ENCODE measurements at regions not wholly inside any gene's neighbourhood (a gene's known extent, or its start where the extent isn't known, plus 50 kb on each side); places are given as distances from the start of the nearest gene placed in this dataset.
A peak's percentile ranks its signal among the peaks of the same experiment; 100 is the strongest.
"Not testable (repeated sequence)": the region's sequence is repeated elsewhere in the genome, so short reads cannot be mapped to it uniquely, and the experiment has no call there.

DNA sequence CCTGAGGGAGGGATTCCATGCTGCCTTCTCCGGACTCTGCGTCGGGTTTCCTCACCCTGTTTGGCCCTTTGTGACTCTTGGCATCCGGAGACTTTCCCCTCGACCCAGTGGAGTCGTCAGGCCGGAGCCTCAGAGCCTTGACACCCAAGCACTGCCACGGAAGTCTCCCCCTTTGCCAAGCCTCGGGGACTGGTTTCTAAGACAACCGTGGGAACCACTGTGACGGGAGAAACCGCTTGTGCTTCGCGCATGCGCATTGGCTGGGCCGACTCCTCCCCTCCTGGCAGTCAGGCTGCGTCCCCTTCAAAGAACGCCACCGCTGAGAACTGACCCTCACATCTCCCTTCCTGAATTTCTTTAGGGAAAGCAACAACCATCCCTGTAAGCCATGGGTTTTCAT, 459.4 kb upstream of the ZNG1F start:
- H3K27ac Mint-ChIP-seq; H3K4me2 ChIP-seq; H3K9me3 Mint-ChIP-seq; H4K20me1 ChIP-seq (ENCODE audit: low read depth); H3K27ac ChIP-seq; H3K4me1 ChIP-seq; H3K4me3 ChIP-seq; H2AFZ ChIP-seq (replicated peaks); H3K4me1 Mint-ChIP-seq; H3K36me3 Mint-ChIP-seq; H3K4me3 Mint-ChIP-seq; H3K9me3 ChIP-seq (ENCODE audit: low read depth); H3K9ac ChIP-seq; H3F3A ChIP-seq (ENCODE audit: low read depth); H3K79me2 ChIP-seq (ENCODE audit: low read depth); H3K36me3 ChIP-seq; H3K27me3 Mint-ChIP-seq (ENCODE audit: insufficient read depth, low read depth); H3K27me3 ChIP-seq: not testable (repeated sequence)
- peak; percentile 23 for DNase-seq (ENCODE audit: low spot score)

DNA sequence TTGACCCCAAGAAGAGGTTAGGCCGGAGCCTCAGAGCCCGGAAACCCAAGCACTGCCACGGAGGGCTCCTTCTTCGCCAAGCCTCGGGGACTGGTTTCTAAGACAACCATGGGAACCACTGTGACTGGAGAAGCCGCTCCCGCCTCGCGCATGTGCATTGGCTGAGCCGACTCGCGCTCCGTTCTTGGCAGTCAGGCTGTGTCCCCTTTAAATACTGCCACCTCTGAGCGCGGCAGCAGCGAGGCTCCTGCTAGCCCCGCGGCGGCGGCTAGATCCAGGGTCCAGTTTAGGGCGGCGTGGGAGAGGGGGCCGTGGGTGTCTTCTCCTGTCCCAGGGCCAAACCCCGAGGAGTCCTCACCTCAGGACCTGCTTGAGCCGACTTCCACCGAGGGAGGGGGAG, 457.1 kb upstream of the ZNG1F start:
- H3K27me3 ChIP-seq; H3K9me3 ChIP-seq (ENCODE audit: low read depth); H3K4me1 Mint-ChIP-seq; H3K79me2 ChIP-seq (ENCODE audit: low read depth); DNase-seq (ENCODE audit: low spot score); H3K36me3 Mint-ChIP-seq; H3K4me2 ChIP-seq; H4K20me1 ChIP-seq (ENCODE audit: low read depth); H3K27ac Mint-ChIP-seq; H3K27ac ChIP-seq; H3K9me3 Mint-ChIP-seq; H3K9ac ChIP-seq; H3K36me3 ChIP-seq; H3K4me1 ChIP-seq; H3K4me3 Mint-ChIP-seq; H3F3A ChIP-seq (ENCODE audit: low read depth); H2AFZ ChIP-seq (replicated peaks); H3K4me3 ChIP-seq; H3K27me3 Mint-ChIP-seq (ENCODE audit: insufficient read depth, low read depth): not testable (repeated sequence)

DNA sequence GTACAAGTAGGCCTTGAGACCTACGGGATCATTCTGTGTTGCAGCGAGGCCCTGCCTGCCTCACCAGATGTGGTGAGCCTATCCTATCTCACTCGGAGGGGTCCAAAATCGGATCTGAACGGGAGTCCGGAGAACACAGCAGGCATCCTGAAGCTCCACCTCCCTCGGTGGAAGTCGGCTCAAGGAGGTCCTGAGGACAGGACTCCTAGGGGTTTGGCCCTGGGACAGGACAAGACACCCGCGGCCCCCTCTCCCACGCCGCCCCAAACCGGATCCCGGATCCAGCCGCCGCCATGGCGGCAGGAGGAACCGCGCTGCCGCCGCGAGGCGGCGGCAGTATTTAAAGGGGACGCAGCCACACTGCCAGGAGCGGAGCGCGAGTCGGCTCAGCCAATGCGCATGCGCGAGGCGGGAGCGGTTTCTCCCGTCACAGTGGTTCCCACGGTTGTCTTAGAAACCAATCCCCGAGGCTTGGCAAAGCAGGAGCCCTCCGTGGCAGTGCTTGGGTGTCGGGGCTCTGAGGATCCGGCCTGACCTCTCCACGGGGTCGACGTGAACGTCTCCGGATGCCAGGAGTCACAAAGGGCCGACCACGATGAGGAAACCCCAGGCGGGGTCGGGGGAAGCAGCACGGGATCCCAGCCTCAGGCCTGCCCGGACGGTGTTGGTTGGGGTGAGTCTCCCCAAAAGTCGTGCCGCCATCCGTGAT, 454.6 kb upstream of the ZNG1F start:
- not testable (repeated sequence) for H3K36me3 ChIP-seq; H3F3A ChIP-seq (ENCODE audit: low read depth); H3K27ac Mint-ChIP-seq; H3K9me3 Mint-ChIP-seq; H3K36me3 Mint-ChIP-seq; H3K9ac ChIP-seq; H3K27ac ChIP-seq; H3K79me2 ChIP-seq (ENCODE audit: low read depth); H3K27me3 Mint-ChIP-seq (ENCODE audit: insufficient read depth, low read depth); H3K9me3 ChIP-seq (ENCODE audit: low read depth); H3K4me1 ChIP-seq; H3K4me1 Mint-ChIP-seq; H3K27me3 ChIP-seq; H4K20me1 ChIP-seq (ENCODE audit: low read depth)
- TF ChIP-seq, protein P1, sequence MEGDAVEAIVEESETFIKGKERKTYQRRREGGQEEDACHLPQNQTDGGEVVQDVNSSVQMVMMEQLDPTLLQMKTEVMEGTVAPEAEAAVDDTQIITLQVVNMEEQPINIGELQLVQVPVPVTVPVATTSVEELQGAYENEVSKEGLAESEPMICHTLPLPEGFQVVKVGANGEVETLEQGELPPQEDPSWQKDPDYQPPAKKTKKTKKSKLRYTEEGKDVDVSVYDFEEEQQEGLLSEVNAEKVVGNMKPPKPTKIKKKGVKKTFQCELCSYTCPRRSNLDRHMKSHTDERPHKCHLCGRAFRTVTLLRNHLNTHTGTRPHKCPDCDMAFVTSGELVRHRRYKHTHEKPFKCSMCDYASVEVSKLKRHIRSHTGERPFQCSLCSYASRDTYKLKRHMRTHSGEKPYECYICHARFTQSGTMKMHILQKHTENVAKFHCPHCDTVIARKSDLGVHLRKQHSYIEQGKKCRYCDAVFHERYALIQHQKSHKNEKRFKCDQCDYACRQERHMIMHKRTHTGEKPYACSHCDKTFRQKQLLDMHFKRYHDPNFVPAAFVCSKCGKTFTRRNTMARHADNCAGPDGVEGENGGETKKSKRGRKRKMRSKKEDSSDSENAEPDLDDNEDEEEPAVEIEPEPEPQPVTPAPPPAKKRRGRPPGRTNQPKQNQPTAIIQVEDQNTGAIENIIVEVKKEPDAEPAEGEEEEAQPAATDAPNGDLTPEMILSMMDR (IDR thresholded peaks at IDR 0.05) = peak; percentile 9
- Histone ChIP-seq H3K4me3 (peak overlapping the region; percentile 22), H2AFZ (replicated peaks) (peak overlapping the region; percentile 77), H3K4me2 (peak overlapping the region; percentile 35)
- peak overlapping the region; percentile 35 for H3K4me3 Mint-ChIP-seq
- peak; percentile 79 for DNase-seq (ENCODE audit: low spot score)

DNA sequence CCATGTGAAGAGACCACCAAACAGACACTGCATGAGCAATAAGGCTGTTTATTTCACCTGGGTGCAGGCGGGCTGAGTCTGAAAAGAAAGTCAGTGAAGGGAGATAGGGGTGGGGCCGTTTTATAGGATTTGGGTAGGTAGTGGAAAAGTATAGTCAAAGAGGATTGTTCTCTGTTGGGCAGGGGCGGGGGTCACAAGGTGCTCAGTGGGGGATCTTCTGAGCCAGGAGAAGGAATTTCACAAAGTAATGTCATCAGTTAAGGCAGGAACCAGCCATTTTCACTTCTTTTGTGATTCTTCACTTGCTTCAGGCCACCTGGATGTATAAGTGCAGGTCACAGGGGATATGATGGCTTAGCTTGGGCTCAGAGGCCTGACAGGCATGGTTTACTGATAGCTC, 444.6 kb upstream of the ZNG1F start:
- not testable (repeated sequence) for H3K9me3 ChIP-seq (ENCODE audit: low read depth); H3K27ac ChIP-seq; H3K27me3 Mint-ChIP-seq (ENCODE audit: insufficient read depth, low read depth); DNase-seq (ENCODE audit: low spot score); H3K27ac Mint-ChIP-seq; H4K20me1 ChIP-seq (ENCODE audit: low read depth); H3K4me3 Mint-ChIP-seq; H2AFZ ChIP-seq (replicated peaks); H3F3A ChIP-seq (ENCODE audit: low read depth); H3K9ac ChIP-seq; H3K4me2 ChIP-seq; H3K9me3 Mint-ChIP-seq; H3K4me1 ChIP-seq; H3K4me1 Mint-ChIP-seq; H3K4me3 ChIP-seq; H3K36me3 Mint-ChIP-seq; H3K79me2 ChIP-seq (ENCODE audit: low read depth); H3K36me3 ChIP-seq; H3K27me3 ChIP-seq

DNA sequence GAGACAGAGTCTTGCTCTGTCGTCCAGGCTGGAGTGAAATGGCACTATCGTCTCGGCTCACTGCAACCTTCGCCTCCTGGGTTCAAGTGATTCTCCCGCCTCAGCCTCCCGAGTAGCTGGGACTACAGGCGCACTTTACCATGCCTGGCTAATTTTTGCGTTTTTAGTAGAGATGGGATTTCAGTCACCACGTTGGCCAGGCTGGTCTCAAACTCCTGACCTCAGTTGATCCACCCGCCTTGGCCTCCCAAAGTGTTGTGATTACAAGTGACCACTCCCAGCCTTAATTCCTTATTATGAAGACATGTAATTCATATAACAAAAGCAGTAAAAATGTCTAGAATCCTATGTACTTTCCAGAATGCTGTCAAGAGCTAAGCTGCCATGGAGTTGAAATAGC, 434.5 kb upstream of the ZNG1F start:
- DNase-seq (ENCODE audit: low spot score); H3K27ac Mint-ChIP-seq; H4K20me1 ChIP-seq (ENCODE audit: low read depth); H3K36me3 ChIP-seq; H3K27me3 ChIP-seq; H3K4me3 ChIP-seq; H3K36me3 Mint-ChIP-seq; H3K9me3 Mint-ChIP-seq; H2AFZ ChIP-seq (replicated peaks); H3K9me3 ChIP-seq (ENCODE audit: low read depth); H3K27ac ChIP-seq; H3K27me3 Mint-ChIP-seq (ENCODE audit: insufficient read depth, low read depth); H3K9ac ChIP-seq; H3K4me3 Mint-ChIP-seq; H3F3A ChIP-seq (ENCODE audit: low read depth); H3K4me2 ChIP-seq; H3K4me1 ChIP-seq; H3K4me1 Mint-ChIP-seq; H3K79me2 ChIP-seq (ENCODE audit: low read depth): not testable (repeated sequence)

DNA sequence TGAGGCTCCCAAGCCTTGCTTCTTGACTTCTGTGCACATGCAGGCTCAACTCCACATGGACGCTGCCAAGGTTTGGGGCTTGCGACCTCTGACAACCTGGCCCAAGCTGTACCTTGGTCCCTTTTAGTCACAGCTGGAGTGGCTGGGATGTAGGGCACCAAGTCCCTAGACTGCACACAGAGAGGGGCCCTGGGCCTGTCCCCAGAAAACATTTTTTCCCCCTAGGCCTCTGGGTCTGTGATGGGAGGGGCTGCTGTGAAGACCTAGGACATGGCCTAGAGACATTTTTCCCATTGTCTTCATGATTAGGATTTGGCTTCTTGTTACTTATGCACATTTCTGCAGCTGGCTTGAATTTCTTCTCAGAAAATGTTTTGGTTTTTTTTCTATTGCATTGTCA, 430.1 kb upstream of the ZNG1F start:
- not testable (repeated sequence) for H3K4me1 Mint-ChIP-seq; H3K9me3 Mint-ChIP-seq; H3K27ac Mint-ChIP-seq; H3K79me2 ChIP-seq (ENCODE audit: low read depth); H3K4me3 Mint-ChIP-seq; H4K20me1 ChIP-seq (ENCODE audit: low read depth); H3F3A ChIP-seq (ENCODE audit: low read depth); H3K27ac ChIP-seq; H3K27me3 ChIP-seq; DNase-seq (ENCODE audit: low spot score); H3K4me1 ChIP-seq; H3K9me3 ChIP-seq (ENCODE audit: low read depth); H3K4me3 ChIP-seq; H3K27me3 Mint-ChIP-seq (ENCODE audit: insufficient read depth, low read depth); H3K36me3 Mint-ChIP-seq; H3K9ac ChIP-seq; H3K36me3 ChIP-seq; H2AFZ ChIP-seq (replicated peaks); H3K4me2 ChIP-seq

DNA sequence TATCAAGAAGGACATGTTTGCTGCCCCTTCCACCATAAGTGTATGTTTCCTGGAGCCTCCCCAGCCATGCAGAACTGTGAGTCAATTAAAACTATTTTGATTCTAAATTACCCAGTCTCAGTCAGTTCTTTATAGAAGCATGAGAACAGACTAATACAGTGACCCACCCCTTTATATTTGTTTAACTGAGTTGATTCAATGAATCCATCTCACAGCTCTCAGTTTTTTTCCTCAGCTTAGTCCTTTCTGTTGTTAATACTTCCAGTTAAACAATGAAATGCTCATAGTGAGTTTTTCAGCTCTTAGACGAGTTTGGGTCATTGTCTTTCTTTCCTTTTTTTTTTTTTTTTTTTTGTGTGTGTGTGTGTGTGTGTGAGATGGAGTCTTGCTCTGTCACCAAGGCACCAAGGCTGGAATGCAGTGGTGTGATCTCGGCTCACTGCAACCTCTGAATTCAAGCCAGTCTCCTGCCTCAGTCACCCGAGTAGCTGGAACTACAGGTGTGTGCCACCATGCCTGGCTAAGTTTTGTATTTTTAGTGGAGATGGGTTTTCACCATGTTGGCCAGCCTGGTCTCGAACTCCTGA, 417.9 kb upstream of the ZNG1F start:
- not testable (repeated sequence) for H3K36me3 ChIP-seq; H3K4me3 Mint-ChIP-seq; H3K4me1 Mint-ChIP-seq; H3K4me3 ChIP-seq; H2AFZ ChIP-seq (replicated peaks); H3K27me3 ChIP-seq; H3K4me2 ChIP-seq; H3K27me3 Mint-ChIP-seq (ENCODE audit: insufficient read depth, low read depth); H3K9ac ChIP-seq; H3F3A ChIP-seq (ENCODE audit: low read depth); H3K9me3 Mint-ChIP-seq; H3K36me3 Mint-ChIP-seq; H3K9me3 ChIP-seq (ENCODE audit: low read depth); H3K27ac ChIP-seq; H3K27ac Mint-ChIP-seq; DNase-seq (ENCODE audit: low spot score); H4K20me1 ChIP-seq (ENCODE audit: low read depth); H3K79me2 ChIP-seq (ENCODE audit: low read depth); H3K4me1 ChIP-seq

DNA sequence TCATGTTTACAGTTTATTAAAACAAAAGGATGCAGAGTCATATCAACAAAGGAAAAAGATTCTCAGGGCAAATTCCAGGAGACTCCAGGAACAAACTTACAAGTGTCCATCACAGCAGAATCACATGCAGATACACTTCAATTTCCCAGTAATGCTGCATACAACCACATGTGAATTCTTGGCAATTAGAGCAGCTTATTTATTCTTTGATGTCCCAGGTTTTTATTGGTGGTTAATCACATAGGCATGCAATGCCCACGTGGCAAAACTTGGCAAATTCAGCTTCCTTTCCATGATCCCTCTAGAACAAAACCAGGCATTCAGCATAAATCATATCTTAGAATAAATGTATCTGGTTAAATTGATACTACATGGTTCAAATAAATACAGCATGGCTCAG, 376.5 kb upstream of the ZNG1F start:
- DNase-seq (ENCODE audit: low spot score); H3K27ac Mint-ChIP-seq; H3K4me1 ChIP-seq; H3K27me3 Mint-ChIP-seq (ENCODE audit: insufficient read depth, low read depth); H3K79me2 ChIP-seq (ENCODE audit: low read depth); H3K36me3 Mint-ChIP-seq; H3K27ac ChIP-seq; H4K20me1 ChIP-seq (ENCODE audit: low read depth); H3K4me3 ChIP-seq; H3K9me3 Mint-ChIP-seq; H3K9ac ChIP-seq; H3K4me1 Mint-ChIP-seq; H3F3A ChIP-seq (ENCODE audit: low read depth); H3K27me3 ChIP-seq; H3K4me2 ChIP-seq; H3K36me3 ChIP-seq; H3K9me3 ChIP-seq (ENCODE audit: low read depth); H3K4me3 Mint-ChIP-seq; H2AFZ ChIP-seq (replicated peaks): not testable (repeated sequence)

All from neural progenitor cell (in vitro differentiated cells).